Medulla oblongata (tissue), 1 donor: ENCODE measurements at regions not wholly inside any gene's neighbourhood (a gene's known extent, or its start where the extent isn't known, plus 50 kb on each side); places are given as distances from the start of the nearest gene placed in this dataset.

Source experiments
- DNase-seq: peaks from one replicate; pipeline ENCODE4 v3.0.0-alpha.2; 2015; ENCODE audit errors: extremely low spot score

DNA sequence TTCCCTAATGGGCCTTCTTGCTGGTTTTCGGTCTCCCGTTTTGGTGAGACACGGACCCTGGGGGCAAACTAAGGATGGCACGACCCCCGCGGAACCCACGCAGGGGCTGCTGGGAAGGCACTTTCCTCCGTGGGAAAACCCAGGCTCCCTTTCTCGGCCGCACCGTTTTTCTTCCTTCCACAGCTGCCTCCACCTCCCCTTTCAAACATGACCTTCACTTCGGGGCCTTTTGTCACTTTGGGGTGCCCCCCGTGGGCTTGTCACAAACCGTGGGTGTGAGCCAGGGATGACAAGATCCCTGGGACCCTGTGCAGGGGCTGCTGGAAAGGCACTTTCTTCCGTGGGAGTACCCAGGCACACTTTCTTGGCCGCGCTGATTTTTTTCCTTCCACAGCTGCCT lies 268.7 kb downstream of the ALG10 start:
- no peak for DNase-seq

- no peak for DNase-seq
These were observed 269.2 kb downstream of the ALG10 start for GRCh38 chr12:34291426-34291901.

DNA sequence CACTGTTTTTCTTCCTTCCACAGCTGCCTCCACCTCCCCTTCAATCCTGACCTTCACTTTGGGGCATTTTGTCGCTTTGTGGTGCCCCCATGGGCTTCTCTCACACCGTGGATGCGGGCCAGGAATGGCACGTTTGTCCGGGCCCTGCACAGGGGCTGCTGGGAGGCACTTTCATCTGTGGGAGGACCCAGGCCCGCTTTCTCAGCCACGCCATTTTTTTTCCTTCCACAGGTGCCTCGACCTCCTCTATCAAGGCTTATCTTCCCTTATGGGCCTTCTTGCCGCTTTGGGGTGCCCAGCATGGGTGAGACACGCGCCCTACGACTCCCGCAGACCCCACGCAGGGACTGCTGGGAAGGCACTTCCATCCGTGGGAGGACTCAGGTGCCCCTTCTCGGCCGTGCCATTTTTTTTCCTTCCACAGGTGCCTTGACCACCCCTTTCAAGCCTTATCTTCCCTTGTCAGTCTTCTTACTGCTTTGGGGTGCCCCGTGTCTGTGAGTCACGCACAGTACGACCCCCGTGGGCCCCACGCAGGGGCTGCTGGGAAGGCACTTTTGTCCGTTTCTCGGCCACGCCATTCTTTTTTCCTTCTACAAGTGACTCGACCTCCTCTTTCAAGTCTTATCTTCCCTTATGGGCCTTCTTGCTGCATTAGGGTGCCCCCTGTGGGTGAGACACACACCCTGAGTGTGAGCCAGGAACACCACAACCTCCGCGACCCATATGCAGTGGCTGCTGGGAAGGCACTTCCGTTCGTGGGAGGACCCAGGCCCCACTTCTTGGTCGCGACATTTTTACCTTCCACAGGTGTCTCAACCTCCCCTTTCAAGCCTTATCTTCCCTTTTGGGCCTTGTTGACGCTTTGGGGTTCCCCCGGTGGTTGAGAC lies 270.7 kb downstream of the ALG10 start:
- DNase-seq: no peak

GRCh38 chr12:34294137-34294536 lies 271.8 kb downstream of the ALG10 start:
- DNase-seq: no peak

GRCh38 chr12:34294671-34295365 lies 272.5 kb downstream of the ALG10 start:
- no peak for DNase-seq

DNA sequence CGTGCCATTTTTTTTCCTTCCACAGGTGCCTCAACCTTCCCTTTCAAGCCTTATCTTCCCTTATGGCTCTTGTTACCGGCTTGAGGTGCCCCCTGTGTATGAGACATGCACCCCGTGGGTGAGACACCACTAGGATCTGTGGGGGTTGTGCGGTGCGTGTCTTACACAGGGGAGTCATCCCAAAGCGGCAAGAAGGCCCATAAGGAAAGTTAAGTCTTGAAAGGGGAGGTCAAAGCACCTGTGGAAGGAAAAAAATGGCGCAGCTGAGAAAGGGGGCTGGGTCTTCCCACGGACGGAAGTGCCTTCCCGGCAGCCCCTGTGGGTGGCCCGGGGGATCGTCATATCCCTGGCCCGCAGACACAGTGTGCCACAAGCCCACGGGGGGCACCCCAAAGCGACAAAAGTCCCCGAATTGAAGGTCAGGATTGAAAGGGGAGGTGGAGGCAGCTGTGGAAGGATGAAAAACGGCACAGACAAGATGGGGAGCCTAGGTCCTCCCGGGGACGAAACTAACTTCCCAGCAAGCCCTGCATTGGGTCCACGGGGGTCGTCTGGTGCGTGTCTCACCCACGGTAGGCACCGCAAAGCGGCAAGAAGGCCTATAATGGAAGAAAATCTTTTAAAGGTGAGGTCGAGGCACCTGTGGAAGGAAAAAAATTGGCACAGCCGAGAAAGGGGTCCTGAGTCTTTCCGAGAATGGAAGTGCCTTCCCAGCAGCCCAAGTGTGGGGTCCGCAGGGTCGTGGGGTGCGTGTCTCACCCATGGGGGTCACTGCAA lies 273.3 kb downstream of the ALG10 start:
- DNase-seq: no peak

DNA sequence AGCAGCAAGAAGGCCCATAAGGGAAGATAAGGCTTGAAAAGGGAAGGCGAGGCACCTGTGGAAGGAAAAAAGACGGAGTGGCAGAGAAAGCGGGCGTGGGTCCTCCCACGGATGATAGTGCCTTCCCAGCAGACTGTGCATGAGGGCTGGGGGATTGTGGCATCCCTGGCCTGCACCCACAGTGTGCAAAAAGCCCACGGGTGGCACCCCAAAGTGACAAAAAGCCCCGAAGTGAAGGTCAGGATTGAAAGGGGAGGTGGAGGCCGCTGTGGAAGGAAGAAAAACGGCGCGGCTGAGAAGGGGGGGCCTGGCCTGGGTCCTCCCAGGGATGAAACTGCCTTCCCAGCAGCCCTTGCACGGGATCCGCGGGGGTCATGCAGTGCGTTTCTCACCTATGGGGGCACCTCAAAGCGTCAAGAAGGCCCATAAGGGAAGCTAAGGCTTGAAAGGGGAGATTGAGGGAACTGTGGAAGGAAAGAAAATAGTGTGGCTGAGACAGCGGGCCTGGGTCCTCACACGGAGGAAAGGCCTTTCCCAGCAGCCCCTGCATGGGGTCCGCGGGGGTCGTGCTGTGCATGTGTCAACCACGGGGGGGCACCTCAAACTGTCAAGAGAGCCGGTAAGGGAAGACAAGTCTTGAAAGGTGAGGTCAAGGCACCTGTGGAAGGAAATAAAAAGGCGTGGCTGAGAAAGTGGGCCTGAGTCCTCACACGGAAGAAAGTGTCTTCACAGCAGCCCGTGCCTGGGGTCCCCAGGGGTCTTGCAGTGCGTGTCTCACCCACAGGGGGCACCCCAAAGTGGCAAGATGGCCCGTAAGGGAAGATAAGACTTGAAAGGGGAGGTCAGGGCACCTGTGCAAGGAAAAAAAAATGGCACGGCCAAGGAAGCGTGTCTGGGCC lies 274.1 kb downstream of the ALG10 start:
- DNase-seq: no peak

GRCh38 chr12:34297126-34297789 lies 275.0 kb downstream of the ALG10 start:
- no peak for DNase-seq

DNA sequence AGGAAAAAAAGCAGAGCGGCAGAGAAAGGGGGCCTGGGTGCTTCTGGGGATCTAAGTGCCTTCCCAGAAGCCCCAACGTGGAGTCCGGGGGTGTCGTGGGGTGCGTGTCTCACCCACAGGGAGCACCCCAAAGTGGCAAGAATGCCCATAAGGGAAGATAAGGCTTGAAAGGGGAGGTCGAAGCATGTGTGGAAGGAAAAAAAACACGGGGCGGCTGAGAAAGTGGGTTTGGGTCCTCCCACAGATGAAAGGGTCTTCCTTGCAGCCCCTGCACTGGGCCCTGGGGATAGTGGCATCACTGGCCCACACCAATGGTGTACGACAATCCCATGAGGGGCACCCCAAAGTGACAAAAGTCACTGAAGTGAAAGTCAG lies 275.5 kb downstream of the ALG10 start:
- DNase-seq: no peak

GRCh38 chr12:34298176-34298970 lies 276.1 kb downstream of the ALG10 start:
- DNase-seq: no peak

DNA sequence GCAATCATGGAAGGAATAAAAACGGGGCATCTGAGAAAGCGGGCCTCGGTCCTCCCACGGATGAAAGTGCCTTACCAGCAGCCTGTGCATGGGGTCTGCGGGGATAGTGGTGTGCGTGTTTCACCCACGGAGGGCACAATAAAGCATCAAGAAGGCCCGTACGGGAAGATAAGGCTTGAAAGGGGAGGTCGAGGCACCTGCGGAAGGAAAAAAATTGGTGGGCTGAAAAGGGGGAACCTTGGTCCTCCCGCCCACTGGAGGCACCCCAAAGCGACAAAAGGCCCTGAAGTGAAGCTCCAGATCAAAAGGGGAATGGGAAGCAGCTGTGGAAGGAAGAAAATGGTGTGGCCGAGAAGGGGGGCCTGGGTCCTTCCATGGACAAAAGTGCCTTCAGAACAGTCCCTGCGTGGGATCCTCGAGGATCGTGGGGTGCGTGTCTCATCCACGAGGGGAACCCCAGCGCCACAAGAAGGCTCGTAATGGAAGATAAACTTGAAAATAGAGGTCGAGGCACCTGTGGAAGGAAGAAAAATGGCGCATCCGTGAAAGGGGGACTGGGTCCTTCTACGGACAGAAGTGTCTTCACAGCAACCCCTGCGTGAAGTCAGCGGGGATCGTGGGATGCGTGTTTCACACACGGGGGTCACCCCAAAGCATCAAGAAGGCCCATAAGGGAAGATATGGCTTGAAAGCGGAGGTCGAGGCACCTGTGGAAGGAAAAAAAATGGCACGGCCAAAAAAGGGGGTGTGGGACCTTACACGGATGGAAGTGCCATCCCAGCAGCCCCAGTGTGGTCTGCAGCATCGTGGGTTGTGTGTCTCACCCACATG lies 276.9 kb downstream of the ALG10 start:
- no peak for DNase-seq

DNA sequence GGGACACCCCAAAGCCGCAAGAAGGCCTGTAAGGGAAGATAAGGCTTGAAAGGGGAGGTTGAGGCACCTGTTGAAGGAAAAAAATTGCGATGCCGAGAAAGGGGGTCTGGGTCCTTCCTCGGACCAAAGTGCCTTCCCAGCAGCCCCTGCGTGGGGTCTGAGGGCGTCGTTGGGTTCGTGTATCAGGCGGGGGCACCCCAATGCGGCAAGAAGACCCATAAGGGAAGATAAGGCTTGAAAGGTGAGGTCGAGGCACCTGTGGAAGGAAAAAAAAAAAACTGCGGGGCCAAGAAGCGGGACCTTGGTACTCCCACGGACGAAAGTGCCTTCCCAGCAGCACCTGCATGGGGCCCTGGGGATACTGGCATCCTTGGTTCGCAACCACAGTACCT lies 277.5 kb downstream of the ALG10 start:
- no peak for DNase-seq

GRCh38 chr12:34300376-34301250 lies 278.3 kb downstream of the ALG10 start:
- DNase-seq: no peak

GRCh38 chr12:34301251-34302130 lies 279.2 kb downstream of the ALG10 start:
- DNase-seq: no peak

DNA sequence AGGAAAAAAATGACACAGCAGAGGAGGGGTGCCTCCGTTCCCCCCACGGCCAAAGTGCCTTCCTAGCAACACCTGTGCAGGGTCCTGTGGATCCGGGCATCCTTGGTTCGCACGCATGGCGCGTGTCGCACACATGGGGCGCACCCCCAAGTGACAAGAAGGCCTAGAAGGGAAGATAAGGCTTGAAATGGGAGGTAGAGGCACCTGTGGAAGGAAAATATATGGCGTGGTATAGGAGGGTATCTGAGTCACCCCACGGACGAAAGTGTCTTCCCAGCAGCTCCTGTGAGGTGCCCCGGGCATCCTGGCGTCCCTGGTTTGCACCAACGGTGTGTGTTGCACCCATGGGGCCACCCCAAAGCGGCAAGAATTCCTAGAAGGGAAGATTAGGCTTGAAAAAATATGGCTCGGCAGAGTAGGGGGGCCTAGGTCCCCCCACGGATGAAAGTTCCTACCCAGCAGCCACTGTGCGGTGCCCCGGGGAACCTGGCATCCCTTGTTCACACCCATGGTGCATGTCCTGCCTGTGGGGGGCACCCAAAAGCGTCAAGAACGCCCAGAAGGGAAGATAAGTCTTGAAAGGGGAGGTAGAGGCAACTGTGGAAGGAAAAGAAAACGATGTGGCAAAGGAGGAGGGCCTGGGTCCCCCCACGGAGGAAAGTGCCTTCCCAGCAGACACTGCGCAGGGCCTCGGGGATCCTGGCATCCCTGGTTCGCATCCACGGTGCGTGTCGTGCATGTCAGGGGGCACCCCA lies 280.0 kb downstream of the ALG10 start:
- no peak for DNase-seq
